ENCODE measurements at regions not wholly inside any gene's neighbourhood (a gene's known extent, or its start where the extent isn't known, plus 50 kb on each side); places are given as distances from the start of the nearest gene placed in this dataset.

GRCh38 chr14:30296931-30297405 lies 262.0 kb upstream of the G2E3 start:
- Histone ChIP-seq H3K36me3 (ENCODE audit: insufficient read depth, insufficient read length, low read length) (no peaks in the 10 kb centered on the region), H3K4me3 (ENCODE audit: insufficient read length, low read depth) (no peak overlapping the region), H3K9me3 (ENCODE audit: insufficient read depth, low read length) (no peaks in the 10 kb centered on the region), H3K27me3 (ENCODE audit: insufficient read depth, insufficient read length) (no peaks in the 10 kb centered on the region), H3K4me1 (ENCODE audit: insufficient read depth, insufficient read length) (no peaks in the 10 kb centered on the region), H3K9ac (ENCODE audit: insufficient read length, low read depth) (no peak overlapping the region)
- TF ChIP-seq ZNF274 (IDR thresholded peaks at IDR 0.05; ENCODE audit: low read depth, low read length) (no peak), SUZ12 (IDR thresholded peaks at IDR 0.05; ENCODE audit: extremely low read depth, insufficient read depth, insufficient read length) (no peak), YY1 (IDR thresholded peaks at IDR 0.05; ENCODE audit: insufficient read depth, insufficient read length) (no peak)
- no peak for DNase-seq (ENCODE audit: low read depth, low spot score)

GRCh38 chr14:30297876-30298795 lies 260.8 kb upstream of the G2E3 start:
- no peak overlapping the region for H3K4me3 ChIP-seq (ENCODE audit: insufficient read length, low read depth)
- H3K4me1 ChIP-seq (ENCODE audit: insufficient read depth, insufficient read length) = no peaks in the 10 kb centered on the region
- H3K9me3 ChIP-seq (ENCODE audit: insufficient read depth, low read length) = no peaks in the 10 kb centered on the region
- no peak for TF ChIP-seq SUZ12 (IDR thresholded peaks at IDR 0.05; ENCODE audit: extremely low read depth, insufficient read depth, insufficient read length)
- TF ChIP-seq YY1 (IDR thresholded peaks at IDR 0.05; ENCODE audit: insufficient read depth, insufficient read length) = no peak
- TF ChIP-seq ZNF274 (IDR thresholded peaks at IDR 0.05; ENCODE audit: low read depth, low read length) = no peak
- H3K27me3 ChIP-seq (ENCODE audit: insufficient read depth, insufficient read length) = no peaks in the 10 kb centered on the region
- no peaks in the 10 kb centered on the region for H3K36me3 ChIP-seq (ENCODE audit: insufficient read depth, insufficient read length, low read length)
- DNase-seq (ENCODE audit: low read depth, low spot score) = no peak
- H3K9ac ChIP-seq (ENCODE audit: insufficient read length, low read depth) = no peak overlapping the region

DNA sequence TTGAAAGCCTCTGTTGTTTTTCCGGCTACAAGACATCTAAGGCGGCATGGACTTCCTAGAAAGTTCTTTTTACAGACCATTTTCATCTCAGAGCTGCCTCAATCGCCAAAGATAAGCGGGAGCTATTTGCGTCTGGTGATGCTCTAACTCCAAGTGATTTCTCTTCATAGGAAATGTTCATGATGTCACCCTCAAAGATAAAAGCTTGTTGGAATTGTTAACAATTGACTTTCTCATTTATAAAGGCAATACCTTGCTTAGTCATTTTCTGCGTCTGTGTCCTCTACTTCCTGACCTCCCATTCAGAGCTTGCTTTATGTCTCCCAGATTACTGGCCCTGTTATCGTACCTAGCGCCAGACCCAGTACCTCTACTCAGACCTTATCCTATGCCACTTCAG lies 259.0 kb upstream of the G2E3 start:
- TF ChIP-seq ZNF274 (IDR thresholded peaks at IDR 0.05; ENCODE audit: low read depth, low read length) (no peak), YY1 (IDR thresholded peaks at IDR 0.05; ENCODE audit: insufficient read depth, insufficient read length) (no peak), SUZ12 (IDR thresholded peaks at IDR 0.05; ENCODE audit: extremely low read depth, insufficient read depth, insufficient read length) (no peak)
- H3K9me3 ChIP-seq (ENCODE audit: insufficient read depth, low read length) = no peaks in the 10 kb centered on the region
- H3K4me3 ChIP-seq (ENCODE audit: insufficient read length, low read depth) = no peak overlapping the region
- no peak overlapping the region for H3K9ac ChIP-seq (ENCODE audit: insufficient read length, low read depth)
- H3K27me3 ChIP-seq (ENCODE audit: insufficient read depth, insufficient read length) = no peaks in the 10 kb centered on the region
- no peak for DNase-seq (ENCODE audit: low read depth, low spot score)
- H3K36me3 ChIP-seq (ENCODE audit: insufficient read depth, insufficient read length, low read length) = no peaks in the 10 kb centered on the region
- H3K4me1 ChIP-seq (ENCODE audit: insufficient read depth, insufficient read length) = no peaks in the 10 kb centered on the region

DNA sequence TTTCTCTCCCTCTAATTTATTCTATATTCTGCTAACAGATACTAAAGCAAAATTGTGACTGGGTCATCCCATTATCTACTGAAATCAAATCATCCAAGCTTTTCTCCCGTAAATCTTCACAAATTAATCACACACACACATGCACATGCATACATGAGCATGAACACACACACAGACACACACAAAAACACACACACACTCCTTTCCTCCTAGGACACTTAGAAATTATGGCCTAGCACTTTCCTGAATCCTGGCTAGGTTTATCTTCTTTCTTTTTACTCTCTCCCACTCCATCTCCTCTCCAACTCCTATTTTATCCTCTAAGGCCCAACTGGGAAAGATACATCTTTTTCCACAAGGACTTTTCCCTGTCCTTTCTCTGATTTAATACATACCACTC lies 255.6 kb upstream of the G2E3 start:
- TF ChIP-seq SUZ12 (IDR thresholded peaks at IDR 0.05; ENCODE audit: extremely low read depth, insufficient read depth, insufficient read length) (no peak), ZNF274 (IDR thresholded peaks at IDR 0.05; ENCODE audit: low read depth, low read length) (no peak), YY1 (IDR thresholded peaks at IDR 0.05; ENCODE audit: insufficient read depth, insufficient read length) (no peak)
- no peak overlapping the region for H3K4me3 ChIP-seq (ENCODE audit: insufficient read length, low read depth)
- H3K36me3 ChIP-seq (ENCODE audit: insufficient read depth, insufficient read length, low read length) = no peaks in the 10 kb centered on the region
- H3K4me1 ChIP-seq (ENCODE audit: insufficient read depth, insufficient read length) = no peaks in the 10 kb centered on the region
- H3K27me3 ChIP-seq (ENCODE audit: insufficient read depth, insufficient read length) = no peaks in the 10 kb centered on the region
- H3K9me3 ChIP-seq (ENCODE audit: insufficient read depth, low read length) = no peaks in the 10 kb centered on the region
- DNase-seq (ENCODE audit: low read depth, low spot score) = no peak
- no peak overlapping the region for H3K9ac ChIP-seq (ENCODE audit: insufficient read length, low read depth)

DNA sequence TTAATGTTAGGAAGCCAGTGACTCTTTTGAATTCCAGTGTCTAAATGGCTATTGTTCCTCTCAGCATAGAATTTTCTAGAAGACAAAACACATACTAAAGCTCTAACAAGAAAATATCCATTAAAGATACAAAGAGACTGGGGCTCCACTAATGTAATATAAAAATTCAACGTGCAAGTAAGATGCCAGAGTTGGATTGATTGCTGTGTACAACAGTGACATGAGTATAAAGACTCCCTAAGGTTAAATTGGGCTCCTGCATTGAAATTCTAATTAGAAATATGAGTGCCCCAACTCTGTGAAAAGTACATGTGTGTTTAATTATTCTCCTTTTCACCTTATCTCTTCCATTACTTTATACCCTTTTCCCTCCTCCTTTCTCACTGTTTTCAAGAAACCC lies 253.6 kb upstream of the G2E3 start:
- Histone ChIP-seq H3K9me3 (ENCODE audit: insufficient read depth, low read length) (no peaks in the 10 kb centered on the region), H3K36me3 (ENCODE audit: insufficient read depth, insufficient read length, low read length) (no peaks in the 10 kb centered on the region), H3K27me3 (ENCODE audit: insufficient read depth, insufficient read length) (no peaks in the 10 kb centered on the region), H3K9ac (ENCODE audit: insufficient read length, low read depth) (no peak overlapping the region), H3K4me3 (ENCODE audit: insufficient read length, low read depth) (no peak overlapping the region), H3K4me1 (ENCODE audit: insufficient read depth, insufficient read length) (no peaks in the 10 kb centered on the region)
- TF ChIP-seq YY1 (IDR thresholded peaks at IDR 0.05; ENCODE audit: insufficient read depth, insufficient read length) (no peak), SUZ12 (IDR thresholded peaks at IDR 0.05; ENCODE audit: extremely low read depth, insufficient read depth, insufficient read length) (no peak), ZNF274 (IDR thresholded peaks at IDR 0.05; ENCODE audit: low read depth, low read length) (no peak)
- no peak for DNase-seq (ENCODE audit: low read depth, low spot score)

DNA sequence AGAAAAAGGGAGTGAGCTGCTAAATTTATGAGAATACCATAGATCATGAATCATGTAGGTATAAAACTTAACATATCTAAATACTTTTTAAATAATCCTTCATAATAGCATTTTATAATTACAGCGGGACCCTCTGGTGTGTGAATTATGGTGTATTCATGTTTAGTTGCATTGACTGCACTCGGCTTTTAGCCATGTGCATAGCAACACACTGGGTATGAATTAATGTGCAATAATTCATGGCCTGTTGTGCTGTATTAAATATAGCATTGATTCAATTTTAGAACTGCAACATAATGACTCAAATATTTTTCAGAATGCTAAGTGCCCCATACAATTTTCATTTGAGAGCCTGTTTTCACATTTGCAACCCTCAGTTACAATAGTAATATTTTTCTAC lies 249.6 kb upstream of the G2E3 start:
- H3K27me3 ChIP-seq (ENCODE audit: insufficient read depth, insufficient read length) = no peaks in the 10 kb centered on the region
- H3K4me3 ChIP-seq (ENCODE audit: insufficient read length, low read depth) = no peak overlapping the region

DNA sequence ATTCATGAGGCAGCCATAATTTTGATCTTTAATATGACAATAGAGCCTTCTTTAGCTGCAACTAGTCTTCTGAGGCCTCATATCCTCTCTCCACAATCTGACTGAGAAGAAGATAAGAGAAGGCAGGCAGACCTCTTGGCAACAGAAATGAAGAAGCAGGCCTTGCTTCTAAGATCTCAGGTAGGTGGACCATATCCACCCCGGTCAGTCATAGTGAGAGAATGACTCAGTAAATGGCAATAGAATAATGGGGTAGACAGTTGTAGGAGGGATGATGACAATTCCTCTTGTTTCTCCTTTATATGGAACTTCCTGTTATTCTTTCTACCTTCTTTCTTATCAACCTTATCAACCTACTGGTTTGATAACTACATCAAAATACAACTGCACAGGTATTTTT lies 246.7 kb upstream of the G2E3 start:
- Histone ChIP-seq H3K4me3 (ENCODE audit: insufficient read length, low read depth) (no peak overlapping the region), H3K9me3 (ENCODE audit: insufficient read depth, low read length) (no peaks in the 10 kb centered on the region), H3K27me3 (ENCODE audit: insufficient read depth, insufficient read length) (no peaks in the 10 kb centered on the region), H3K9ac (ENCODE audit: insufficient read length, low read depth) (no peak overlapping the region), H3K4me1 (ENCODE audit: insufficient read depth, insufficient read length) (no peaks in the 10 kb centered on the region), H3K36me3 (ENCODE audit: insufficient read depth, insufficient read length, low read length) (no peaks in the 10 kb centered on the region)
- DNase-seq (ENCODE audit: low read depth, low spot score) = no peak
- TF ChIP-seq SUZ12 (IDR thresholded peaks at IDR 0.05; ENCODE audit: extremely low read depth, insufficient read depth, insufficient read length) (no peak), ZNF274 (IDR thresholded peaks at IDR 0.05; ENCODE audit: low read depth, low read length) (no peak), YY1 (IDR thresholded peaks at IDR 0.05; ENCODE audit: insufficient read depth, insufficient read length) (no peak)

More for the DNA sequence above, 249.6 kb upstream of the G2E3 start:
- Histone ChIP-seq H3K9me3 (ENCODE audit: insufficient read depth, low read length) (no peaks in the 10 kb centered on the region), H3K9ac (ENCODE audit: insufficient read length, low read depth) (no peak overlapping the region), H3K36me3 (ENCODE audit: insufficient read depth, insufficient read length, low read length) (no peaks in the 10 kb centered on the region), H3K4me1 (ENCODE audit: insufficient read depth, insufficient read length) (no peaks in the 10 kb centered on the region)
- DNase-seq (ENCODE audit: low read depth, low spot score) = no peak
- TF ChIP-seq SUZ12 (IDR thresholded peaks at IDR 0.05; ENCODE audit: extremely low read depth, insufficient read depth, insufficient read length) (no peak), YY1 (IDR thresholded peaks at IDR 0.05; ENCODE audit: insufficient read depth, insufficient read length) (no peak), ZNF274 (IDR thresholded peaks at IDR 0.05; ENCODE audit: low read depth, low read length) (no peak)

Measured in NT2/D1 (cell line).